Central memory CD8-positive, alpha-beta T cell (primary cell): ENCODE measurements at regions not wholly inside any gene's neighbourhood (a gene's known extent, or its start where the extent isn't known, plus 50 kb on each side); places are given as distances from the start of the nearest gene placed in this dataset.
"Not testable (repeated sequence)": the region's sequence is repeated elsewhere in the genome, so short reads cannot be mapped to it uniquely, and the experiment has no call there.

Source experiments
- ATAC-seq: fragments of 150-1000 bp; cut with Tn5 transposase; replicated peaks from 2 replicates; pipeline ENCODE4 v1.10.0; 2022; ENCODE audit warnings: mild to moderate bottlenecking, moderate FRiP score, moderate number of reproducible peaks; ENCODE audit not compliant: poor library complexity, severe bottlenecking; ENCODE audit errors: extremely low read depth
- DNase-seq, 2 donors: peaks; one replicate each; pipeline ENCODE4 v3.0.0; 2021; ENCODE audit warnings: low spot score in 2 of 2
- H3K27ac Mint-ChIP-seq: one replicate; pipeline ENCODE4 v1.8.0; 2022; ENCODE audit warnings: low read depth, mild to moderate bottlenecking, moderate library complexity, mixed read lengths
- H3K27me3 Mint-ChIP-seq: one replicate; pipeline ENCODE4 v1.8.0; 2022; ENCODE audit warnings: mixed read lengths
- H3K36me3 Mint-ChIP-seq: one replicate; pipeline ENCODE4 v1.8.0; 2022; ENCODE audit warnings: mild to moderate bottlenecking, moderate library complexity, mixed read lengths; ENCODE audit not compliant: insufficient read depth
- H3K4me1 Mint-ChIP-seq: one replicate; pipeline ENCODE4 v1.8.0; 2022; ENCODE audit warnings: mixed read lengths
- H3K4me3 Mint-ChIP-seq: one replicate; pipeline ENCODE4 v1.8.0; 2022; ENCODE audit warnings: mild to moderate bottlenecking, moderate library complexity, mixed read lengths
- H3K9me3 Mint-ChIP-seq: one replicate; pipeline ENCODE4 v1.8.0; 2022; ENCODE audit warnings: mixed read lengths

- no peak overlapping the region for H3K27ac Mint-ChIP-seq
- no peak for ATAC-seq
- no peak overlapping the region for H3K4me3 Mint-ChIP-seq
- H3K9me3 Mint-ChIP-seq, result peaks cover 11% of the 10 kb centered on the region
- H3K36me3 Mint-ChIP-seq, result no peaks in the 10 kb centered on the region
- no peak for DNase-seq
- H3K4me1 Mint-ChIP-seq, result peaks cover 6% of the 10 kb centered on the region
- H3K27me3 Mint-ChIP-seq, result peaks cover 49% of the 10 kb centered on the region
Observed at GRCh38 chr3:128547368-128547987, 54.5 kb upstream of the GATA2 start.

DNA sequence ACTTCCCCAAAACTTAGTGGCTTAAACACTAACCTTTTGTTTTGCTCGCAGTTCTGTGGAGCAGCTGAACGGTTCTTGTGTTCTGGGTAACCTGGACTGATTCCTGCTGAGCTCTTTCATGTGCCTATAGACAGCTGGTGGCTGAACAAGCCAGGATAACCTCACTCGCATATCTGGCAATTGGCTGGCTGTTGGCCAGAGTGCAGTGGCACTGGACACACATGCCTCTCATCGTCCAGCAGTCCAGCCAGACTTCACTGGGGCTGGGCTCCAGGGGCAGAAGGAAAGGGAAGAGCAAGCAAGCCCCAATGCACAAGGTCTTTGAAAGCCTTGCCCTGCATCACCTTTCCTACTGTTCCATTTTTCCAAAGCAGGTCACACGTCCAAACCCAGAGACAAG lies 53.6 kb upstream of the GATA2 start:
- Mint-ChIP-seq H3K36me3 (no peaks in the 10 kb centered on the region), H3K4me3 (no peak overlapping the region), H3K9me3 (peaks cover 11% of the 10 kb centered on the region), H3K27ac (no peak overlapping the region), H3K4me1 (peaks cover 6% of the 10 kb centered on the region), H3K27me3 (peaks cover 52% of the 10 kb centered on the region)
- no peak for ATAC-seq
- no peak for DNase-seq

GRCh38 chr3:128545120-128545752 lies 52.2 kb upstream of the GATA2 start:
- no peak overlapping the region for H3K4me3 Mint-ChIP-seq
- H3K27me3 Mint-ChIP-seq, result peaks cover 52% of the 10 kb centered on the region
- H3K4me1 Mint-ChIP-seq, result peaks cover 6% of the 10 kb centered on the region
- no peak overlapping the region for H3K27ac Mint-ChIP-seq
- DNase-seq (no peak), ATAC-seq (no peak)
- H3K36me3 Mint-ChIP-seq, result no peaks in the 10 kb centered on the region
- peaks cover 11% of the 10 kb centered on the region for H3K9me3 Mint-ChIP-seq

- no peak for DNase-seq
- no peaks in the 10 kb centered on the region for H3K36me3 Mint-ChIP-seq
- H3K27ac Mint-ChIP-seq, result no peak overlapping the region
- H3K27me3 Mint-ChIP-seq, result peaks cover 50% of the 10 kb centered on the region
- peaks cover 11% of the 10 kb centered on the region for H3K9me3 Mint-ChIP-seq
- ATAC-seq, result no peak
- peaks cover 4% of the 10 kb centered on the region for H3K4me1 Mint-ChIP-seq
- H3K4me3 Mint-ChIP-seq, result no peak overlapping the region
Observed at GRCh38 chr3:128544190-128544589, 51.2 kb upstream of the GATA2 start.

DNA sequence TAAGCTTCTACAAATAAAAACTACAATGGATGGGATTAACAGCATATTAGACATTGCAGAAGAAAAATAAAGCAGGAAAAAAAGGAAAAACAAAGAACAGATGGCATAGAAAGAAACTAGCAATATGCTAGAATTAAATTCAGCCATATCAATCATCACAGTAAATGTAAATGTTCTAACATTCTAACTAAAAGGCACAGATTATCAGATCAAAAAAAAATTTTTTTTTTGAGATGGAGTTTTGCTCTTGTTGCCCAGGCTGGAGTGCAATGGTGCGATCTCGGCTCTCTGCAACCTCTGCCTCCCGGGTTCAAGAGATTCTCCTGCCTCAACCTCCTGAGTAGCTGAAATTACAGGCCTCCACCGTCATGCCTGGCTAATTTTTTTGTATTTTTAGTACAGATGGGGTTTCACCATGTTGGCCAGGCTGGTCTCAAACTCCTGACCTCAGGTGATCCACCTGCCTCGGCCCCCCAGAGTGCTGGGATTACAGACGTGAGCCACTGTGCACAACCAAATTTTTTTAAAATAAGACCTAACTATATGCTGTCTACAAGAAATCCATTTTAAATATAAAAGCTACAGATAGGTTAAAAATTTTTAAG lies 50.7 kb upstream of the GATA2 start:
- not testable (repeated sequence) for H3K4me3 Mint-ChIP-seq, H3K36me3 Mint-ChIP-seq, H3K4me1 Mint-ChIP-seq, ATAC-seq, DNase-seq, H3K27ac Mint-ChIP-seq
- H3K9me3 Mint-ChIP-seq, result peaks cover 11% of the 10 kb centered on the region
- peaks cover 45% of the 10 kb centered on the region for H3K27me3 Mint-ChIP-seq
